ENCODE measurements at regions not wholly inside any gene's neighbourhood (a gene's known extent, or its start where the extent isn't known, plus 50 kb on each side); places are given as distances from the start of the nearest gene placed in this dataset.
"Not testable (repeated sequence)": the region's sequence is repeated elsewhere in the genome, so short reads cannot be mapped to it uniquely, and the experiment has no call there.

DNA sequence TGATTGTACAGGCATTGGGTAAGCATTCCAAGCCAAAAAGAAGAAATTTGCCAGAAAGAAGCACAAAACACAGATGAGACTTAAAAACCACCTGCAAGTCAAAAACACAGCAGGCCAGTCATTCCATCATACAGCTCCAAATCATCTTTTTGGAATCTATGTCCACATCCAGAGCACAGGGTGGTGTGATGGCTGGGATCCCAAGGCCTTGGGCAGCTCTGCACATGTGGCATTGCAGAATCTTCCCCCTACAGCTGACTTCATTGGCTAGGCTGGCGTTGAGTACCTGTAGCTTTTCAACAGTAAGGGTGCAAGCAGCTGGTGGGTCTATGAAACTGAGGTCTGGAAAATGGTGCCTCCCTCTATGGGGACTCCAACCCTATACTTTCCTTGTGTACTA lies 236.7 kb downstream of the CWH43 start:
- TF ChIP-seq, protein P1, sequence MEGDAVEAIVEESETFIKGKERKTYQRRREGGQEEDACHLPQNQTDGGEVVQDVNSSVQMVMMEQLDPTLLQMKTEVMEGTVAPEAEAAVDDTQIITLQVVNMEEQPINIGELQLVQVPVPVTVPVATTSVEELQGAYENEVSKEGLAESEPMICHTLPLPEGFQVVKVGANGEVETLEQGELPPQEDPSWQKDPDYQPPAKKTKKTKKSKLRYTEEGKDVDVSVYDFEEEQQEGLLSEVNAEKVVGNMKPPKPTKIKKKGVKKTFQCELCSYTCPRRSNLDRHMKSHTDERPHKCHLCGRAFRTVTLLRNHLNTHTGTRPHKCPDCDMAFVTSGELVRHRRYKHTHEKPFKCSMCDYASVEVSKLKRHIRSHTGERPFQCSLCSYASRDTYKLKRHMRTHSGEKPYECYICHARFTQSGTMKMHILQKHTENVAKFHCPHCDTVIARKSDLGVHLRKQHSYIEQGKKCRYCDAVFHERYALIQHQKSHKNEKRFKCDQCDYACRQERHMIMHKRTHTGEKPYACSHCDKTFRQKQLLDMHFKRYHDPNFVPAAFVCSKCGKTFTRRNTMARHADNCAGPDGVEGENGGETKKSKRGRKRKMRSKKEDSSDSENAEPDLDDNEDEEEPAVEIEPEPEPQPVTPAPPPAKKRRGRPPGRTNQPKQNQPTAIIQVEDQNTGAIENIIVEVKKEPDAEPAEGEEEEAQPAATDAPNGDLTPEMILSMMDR (IDR thresholded peaks at IDR 0.05), result not testable (repeated sequence)
- not testable (repeated sequence) for TF ChIP-seq POLR2A (IDR thresholded peaks at IDR 0.05)
